ENCODE measurements at regions not wholly inside any gene's neighbourhood (a gene's known extent, or its start where the extent isn't known, plus 50 kb on each side); places are given as distances from the start of the nearest gene placed in this dataset.

DNA sequence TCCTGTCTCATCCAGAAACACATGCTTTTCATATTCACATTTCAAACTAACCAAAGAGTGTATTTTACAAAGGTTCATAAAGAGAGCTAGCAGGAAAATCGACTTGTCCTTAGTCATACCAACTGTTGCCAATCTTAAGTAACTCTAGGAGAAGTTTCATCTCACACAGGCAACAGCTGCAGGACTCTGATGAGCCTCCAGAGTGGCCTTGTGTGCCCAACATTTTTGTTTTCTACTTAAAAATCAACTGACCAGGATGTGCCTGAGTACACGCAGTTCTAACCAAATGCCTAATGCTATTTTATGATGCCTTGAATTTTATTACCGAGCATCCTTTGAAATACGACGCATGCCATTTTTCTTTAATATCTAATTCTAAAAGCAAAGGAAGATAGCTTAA lies 595.9 kb upstream of the LRRTM4 start:
- TF ChIP-seq, protein P1, sequence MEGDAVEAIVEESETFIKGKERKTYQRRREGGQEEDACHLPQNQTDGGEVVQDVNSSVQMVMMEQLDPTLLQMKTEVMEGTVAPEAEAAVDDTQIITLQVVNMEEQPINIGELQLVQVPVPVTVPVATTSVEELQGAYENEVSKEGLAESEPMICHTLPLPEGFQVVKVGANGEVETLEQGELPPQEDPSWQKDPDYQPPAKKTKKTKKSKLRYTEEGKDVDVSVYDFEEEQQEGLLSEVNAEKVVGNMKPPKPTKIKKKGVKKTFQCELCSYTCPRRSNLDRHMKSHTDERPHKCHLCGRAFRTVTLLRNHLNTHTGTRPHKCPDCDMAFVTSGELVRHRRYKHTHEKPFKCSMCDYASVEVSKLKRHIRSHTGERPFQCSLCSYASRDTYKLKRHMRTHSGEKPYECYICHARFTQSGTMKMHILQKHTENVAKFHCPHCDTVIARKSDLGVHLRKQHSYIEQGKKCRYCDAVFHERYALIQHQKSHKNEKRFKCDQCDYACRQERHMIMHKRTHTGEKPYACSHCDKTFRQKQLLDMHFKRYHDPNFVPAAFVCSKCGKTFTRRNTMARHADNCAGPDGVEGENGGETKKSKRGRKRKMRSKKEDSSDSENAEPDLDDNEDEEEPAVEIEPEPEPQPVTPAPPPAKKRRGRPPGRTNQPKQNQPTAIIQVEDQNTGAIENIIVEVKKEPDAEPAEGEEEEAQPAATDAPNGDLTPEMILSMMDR (IDR thresholded peaks at IDR 0.05): no peak
- TF ChIP-seq POLR2A (IDR thresholded peaks at IDR 0.05) (no peak), POLR2AphosphoS5 (IDR thresholded peaks at IDR 0.05) (no peak)
